GM23338 (cell line): ENCODE measurements at regions not wholly inside any gene's neighbourhood (a gene's known extent, or its start where the extent isn't known, plus 50 kb on each side); places are given as distances from the start of the nearest gene placed in this dataset.

Experiments
- ATAC-seq: fragments of 200-7000 bp; cut with Tn5 transposase; 3 replicates; pipeline ENCODE4 v1.9.1; 2020
- DNase-seq: peaks from one replicate; pipeline ENCODE4 v3.0.0-alpha.2; 2015; ENCODE audit warnings: low spot score
- H2AFZ ChIP-seq: fragments of 200-600 bp; sonication (generic); 2 replicates; pipeline ENCODE4 v1.8.0; 2016; ENCODE audit warnings: antibody characterized with exemption, mild to moderate bottlenecking, moderate library complexity
- H3F3A ChIP-seq: fragments of 200-600 bp; sonication (generic); replicated peaks from 2 replicates; pipeline ENCODE4 v1.8.0; 2017; ENCODE audit warnings: antibody characterized with exemption, mixed run types, low read depth
- H3K27ac ChIP-seq: fragments of 200-600 bp; sonication (generic); 2 replicates; pipeline ENCODE4 v1.6.1; 2016; ENCODE audit warnings: low read depth
- H3K27me3 ChIP-seq: fragments of 200-600 bp; sonication (generic); 2 replicates; pipeline ENCODE4 v1.8.0; 2016; ENCODE audit warnings: mild to moderate bottlenecking, mixed run types, moderate library complexity; ENCODE audit not compliant: insufficient read depth
- H3K36me3 ChIP-seq: fragments of 200-600 bp; sonication (generic); 2 replicates; pipeline ENCODE4 v1.8.0; 2016; ENCODE audit warnings: mild to moderate bottlenecking; ENCODE audit not compliant: insufficient read depth
- H3K4me1 ChIP-seq: fragments of 200-600 bp; sonication (generic); 2 replicates; pipeline ENCODE4 v1.8.0; 2016; ENCODE audit warnings: mild to moderate bottlenecking, moderate library complexity; ENCODE audit not compliant: insufficient read depth
- H3K4me2 ChIP-seq: fragments of 200-600 bp; sonication (generic); 2 replicates; pipeline ENCODE4 v1.7.1; 2017; ENCODE audit warnings: mixed run types
- H3K4me3 ChIP-seq: fragments of 200-600 bp; sonication (generic); 2 replicates; pipeline ENCODE4 v1.6.1; 2016; ENCODE audit warnings: mixed run types
- H3K79me2 ChIP-seq: fragments of 200-600 bp; sonication (generic); replicated peaks from 2 replicates; pipeline ENCODE4 v1.8.0; 2017; ENCODE audit warnings: mild to moderate bottlenecking; ENCODE audit not compliant: insufficient read depth
- H3K9me2 ChIP-seq: fragments of 200-600 bp; sonication (generic); 2 replicates; pipeline ENCODE4 v1.8.0; 2017; ENCODE audit not compliant: insufficient read depth
- H4K20me1 ChIP-seq: fragments of 200-600 bp; sonication (generic); replicated peaks from 2 replicates; pipeline ENCODE4 v1.8.0; 2017; ENCODE audit warnings: mild to moderate bottlenecking; ENCODE audit not compliant: insufficient read depth
- H3K27ac Mint-ChIP-seq: 2 replicates; pipeline ENCODE4 v1.8.0; 2020; ENCODE audit warnings: inconsistent platforms, mild to moderate bottlenecking, moderate library complexity, mixed read lengths
- H3K27me3 Mint-ChIP-seq: 3 replicates; pipeline ENCODE4 v1.8.0; 2022; ENCODE audit warnings: low read depth, mild to moderate bottlenecking, moderate library complexity, mixed read lengths, inconsistent platforms; ENCODE audit not compliant: insufficient read depth, poor library complexity
- H3K36me3 Mint-ChIP-seq: 3 replicates; pipeline ENCODE4 v1.8.0; 2021; ENCODE audit warnings: low read depth, mild to moderate bottlenecking, inconsistent platforms, moderate library complexity, mixed read lengths
- H3K4me1 Mint-ChIP-seq: 3 replicates; pipeline ENCODE4 v1.8.0; 2020; ENCODE audit warnings: mild to moderate bottlenecking, inconsistent platforms, mixed read lengths
- H3K4me3 Mint-ChIP-seq: 3 replicates; pipeline ENCODE4 v1.8.0; 2021; ENCODE audit warnings: moderate library complexity, mild to moderate bottlenecking, inconsistent platforms, mixed read lengths
- H3K9me3 Mint-ChIP-seq: 3 replicates; pipeline ENCODE4 v1.8.0; 2020; ENCODE audit warnings: moderate library complexity, mild to moderate bottlenecking, inconsistent platforms, mixed read lengths
- CREB1 ChIP-seq: fragments of 250-450 bp; sonication (Bioruptor Pico); IDR thresholded peaks from 2 replicates; pipeline ENCODE4 v1.5.0; 2020; ENCODE audit warnings: low read depth, mild to moderate bottlenecking, moderate library complexity
- ETS1 ChIP-seq: IDR thresholded peaks from 2 replicates; pipeline ENCODE4 v1.6.1; 2016; ENCODE audit warnings: antibody characterized with exemption
- EZH2 ChIP-seq: fragments of 200-600 bp; sonication (generic); IDR thresholded peaks from one replicate; pipeline ENCODE4 v1.8.0; 2017; ENCODE audit warnings: antibody characterized with exemption, mild to moderate bottlenecking, low read depth; ENCODE audit not compliant: unreplicated experiment
- EZH2phosphoT487 ChIP-seq: fragments of 200-600 bp; sonication (generic); IDR thresholded peaks from one replicate; pipeline ENCODE4 v1.8.1; 2018; ENCODE audit warnings: antibody characterized with exemption; ENCODE audit not compliant: unreplicated experiment
- JUNB ChIP-seq: IDR thresholded peaks from one replicate; pipeline ENCODE4 v1.6.1; 2016; ENCODE audit warnings: antibody characterized with exemption; ENCODE audit not compliant: unreplicated experiment
- NANOG ChIP-seq: IDR thresholded peaks from 2 replicates; pipeline ENCODE4 v1.6.1; 2016; ENCODE audit warnings: antibody characterized with exemption, borderline replicate concordance
- POLR2AphosphoS5 ChIP-seq: IDR thresholded peaks from 2 replicates; pipeline ENCODE4 v1.6.1; 2016; ENCODE audit warnings: antibody characterized with exemption, low read depth
- STAT1 ChIP-seq: IDR thresholded peaks from one replicate; pipeline ENCODE4 v1.6.1; 2016; ENCODE audit warnings: antibody characterized with exemption; ENCODE audit not compliant: unreplicated experiment
- ZNF114 ChIP-seq: fragments of 250-450 bp; sonication (Bioruptor Pico); IDR thresholded peaks from 2 replicates; pipeline ENCODE4 v1.5.0; 2020; ENCODE audit warnings: mild to moderate bottlenecking, moderate library complexity
- ZNF331 ChIP-seq: fragments of 250-450 bp; sonication (Bioruptor Pico); IDR thresholded peaks from 2 replicates; pipeline ENCODE4 v1.5.0; 2020; ENCODE audit warnings: low read depth, mild to moderate bottlenecking, moderate library complexity
- TF ChIP-seq, protein P1 (sequence below), 2 experiments: fragments of 200-600 bp in 1 of 2; sonication (generic) in 1 of 2; conservative IDR thresholded peaks; 2 replicates each; pipeline versions ENCODE4 v1.5.1 to v1.6.1; 2016 to 2017; ENCODE audit warnings: antibody characterized with exemption in 2 of 2, low read depth in 2 of 2, mild to moderate bottlenecking in 2 of 2, moderate library complexity in 1 of 2

GRCh38 chrX:125436855-125437254 is 117.2 kb downstream of the TEX13C start (continued):
- TF ChIP-seq, protein P1, sequence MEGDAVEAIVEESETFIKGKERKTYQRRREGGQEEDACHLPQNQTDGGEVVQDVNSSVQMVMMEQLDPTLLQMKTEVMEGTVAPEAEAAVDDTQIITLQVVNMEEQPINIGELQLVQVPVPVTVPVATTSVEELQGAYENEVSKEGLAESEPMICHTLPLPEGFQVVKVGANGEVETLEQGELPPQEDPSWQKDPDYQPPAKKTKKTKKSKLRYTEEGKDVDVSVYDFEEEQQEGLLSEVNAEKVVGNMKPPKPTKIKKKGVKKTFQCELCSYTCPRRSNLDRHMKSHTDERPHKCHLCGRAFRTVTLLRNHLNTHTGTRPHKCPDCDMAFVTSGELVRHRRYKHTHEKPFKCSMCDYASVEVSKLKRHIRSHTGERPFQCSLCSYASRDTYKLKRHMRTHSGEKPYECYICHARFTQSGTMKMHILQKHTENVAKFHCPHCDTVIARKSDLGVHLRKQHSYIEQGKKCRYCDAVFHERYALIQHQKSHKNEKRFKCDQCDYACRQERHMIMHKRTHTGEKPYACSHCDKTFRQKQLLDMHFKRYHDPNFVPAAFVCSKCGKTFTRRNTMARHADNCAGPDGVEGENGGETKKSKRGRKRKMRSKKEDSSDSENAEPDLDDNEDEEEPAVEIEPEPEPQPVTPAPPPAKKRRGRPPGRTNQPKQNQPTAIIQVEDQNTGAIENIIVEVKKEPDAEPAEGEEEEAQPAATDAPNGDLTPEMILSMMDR (conservative IDR thresholded peaks at IDR 0.05; ENCODE audit: low read depth in 2 of 2): peak; percentile 53 to 60
- TF ChIP-seq POLR2AphosphoS5: no peak
- TF ChIP-seq ZNF331 (CRISPR knock-in tag): no peak

GRCh38 chrX:125439194-125439849 is 119.7 kb downstream of the TEX13C start:
- Histone ChIP-seq H3F3A (no peaks in the 10 kb centered on the region), H4K20me1 (no peaks in the 10 kb centered on the region), H3K36me3 (no peaks in the 10 kb centered on the region), H2AFZ (no peak overlapping the region), H3K9me2 (no peaks in the 10 kb centered on the region), H3K4me3 (no peak overlapping the region), H3K79me2 (no peaks in the 10 kb centered on the region), H3K4me1 (no peaks in the 10 kb centered on the region), H3K27me3 (no peaks in the 10 kb centered on the region), H3K27ac (no peak overlapping the region), H3K4me2 (no peak overlapping the region)
- Mint-ChIP-seq H3K4me1 (no peaks in the 10 kb centered on the region), H3K4me3 (no peak overlapping the region), H3K36me3 (peaks cover 11% of the 10 kb centered on the region; the same call in 2 of the 3 replicates), H3K27ac (no peak overlapping the region; the same call in 1 of the 2 replicates), H3K27me3 (no peaks in the 10 kb centered on the region), H3K9me3 (peaks cover 10% of the 10 kb centered on the region; the same call in 2 of the 3 replicates)
- ATAC-seq: no peak
- TF ChIP-seq EZH2phosphoT487 (no peak), JUNB (no peak), ZNF114 (no peak)
- TF ChIP-seq, protein P1 (conservative IDR thresholded peaks at IDR 0.05; ENCODE audit: low read depth in 2 of 2): peak; percentile 32 to 69; a peak in 3 of 4 replicates
- peak; percentile 35 for DNase-seq

DNA sequence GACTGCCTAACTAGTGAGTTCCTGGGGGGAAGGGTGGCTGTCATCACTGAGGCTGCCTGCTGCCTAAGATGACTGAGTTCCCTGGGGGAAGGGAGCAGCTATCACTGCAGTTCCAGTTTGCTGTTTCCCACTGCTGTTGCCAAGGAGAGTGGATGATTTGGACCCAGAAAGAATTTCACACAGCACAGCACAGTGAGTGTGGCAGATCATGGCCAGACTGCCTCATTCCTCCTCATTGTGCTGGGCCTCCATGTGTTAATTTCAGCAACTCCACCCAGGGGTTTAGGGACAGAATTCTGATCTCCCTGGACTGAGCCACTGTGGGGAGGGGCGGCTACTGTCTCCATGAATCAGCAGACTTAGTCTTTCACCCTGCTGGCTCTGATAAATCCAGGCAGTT is 125.0 kb downstream of the TEX13C start:
- Histone ChIP-seq H3K4me3 (no peak overlapping the region), H3K4me2 (no peak overlapping the region), H3F3A (no peaks in the 10 kb centered on the region), H3K27ac (no peak overlapping the region), H3K4me1 (no peaks in the 10 kb centered on the region), H3K27me3 (no peaks in the 10 kb centered on the region), H2AFZ (no peak overlapping the region), H3K79me2 (no peaks in the 10 kb centered on the region), H3K9me2 (no peaks in the 10 kb centered on the region), H3K36me3 (no peaks in the 10 kb centered on the region), H4K20me1 (no peaks in the 10 kb centered on the region)
- Mint-ChIP-seq H3K4me3 (no peak overlapping the region), H3K4me1 (no peaks in the 10 kb centered on the region), H3K27ac (no peak overlapping the region), H3K27me3 (no peaks in the 10 kb centered on the region), H3K9me3 (peaks cover 12% of the 10 kb centered on the region; the same call in 2 of the 3 replicates), H3K36me3 (peaks cover 11% of the 10 kb centered on the region; the same call in 2 of the 3 replicates)
- no peak for ATAC-seq
- DNase-seq: no peak
- TF ChIP-seq EZH2phosphoT487 (no peak), ETS1 (no peak), STAT1 (no peak), EZH2 (no peak), JUNB (no peak), CREB1 (CRISPR knock-in tag) (no peak), NANOG (no peak)
